Endothelial cell of umbilical vein (primary cell): ENCODE measurements at regions not wholly inside any gene's neighbourhood (a gene's known extent, or its start where the extent isn't known, plus 50 kb on each side); places are given as distances from the start of the nearest gene placed in this dataset.

Experiments
- BruUV-seq: library from RNA; stranded (reverse); fragments of 400-500 nt; replicated peaks from 2 replicates; lab custom pipeline; 2021; lab: Mats Ljungman, UMichigan
- CTCF ChIA-PET: fragments of 300-600, 350-600 bp; sonication (Branson Sonifier 250); formaldehyde crosslinking; loops from one replicate; lab custom pipeline; 2021; ENCODE audit warnings: antibody characterized with exemption, inconsistent platforms; lab: Charles Lee
- POLR2A ChIA-PET: fragments of 300-600, 350-600 bp; sonication (Branson Sonifier 250); formaldehyde crosslinking; loops from one replicate; lab custom pipeline; 2021; ENCODE audit warnings: antibody characterized with exemption, inconsistent platforms; lab: Charles Lee
- DNase-seq: peaks from one replicate; pipeline ENCODE4 v3.0.0-alpha.2; 2011; ENCODE audit warnings: low read depth, low spot score
- FAIRE-seq: peaks from 2 replicates; lab custom pipeline; 2011; peaks lifted over from hg19 to GRCh38; lab: Jason Lieb, UNC
- H2AFZ ChIP-seq: 2 replicates; pipeline ENCODE4 v1.6.0; 2012; ENCODE audit warnings: low read depth, low read length, control low read depth, inconsistent platforms
- H3K27ac ChIP-seq: 2 replicates; pipeline ENCODE4 v1.5.1; 2011; ENCODE audit warnings: low read depth, mild to moderate bottlenecking, control low read depth, low read length, moderate library complexity; ENCODE audit not compliant: insufficient read depth
- H3K27me3 ChIP-seq, 2 experiments: 2 replicates each; pipeline versions ENCODE4 v1.6.0 to v1.6.1; 2011; ENCODE audit warnings: low read length in 2 of 2, mixed read lengths in 1 of 2; ENCODE audit not compliant: control insufficient read depth in 2 of 2, insufficient read depth in 2 of 2
- H3K36me3 ChIP-seq, 2 experiments: 2 replicates in 1 of 2; 3 replicates in 1 of 2; pipeline ENCODE4 v1.5.1; 2011; ENCODE audit warnings: low read length in 2 of 2, mild to moderate bottlenecking in 1 of 2, moderate library complexity in 1 of 2; ENCODE audit not compliant: control insufficient read depth in 2 of 2, insufficient read depth in 2 of 2; ENCODE audit errors: extremely low read depth in 1 of 2
- H3K4me1 ChIP-seq: 3 replicates; pipeline ENCODE4 v1.5.1; 2011; ENCODE audit warnings: mild to moderate bottlenecking, low read length; ENCODE audit not compliant: control insufficient read depth, insufficient read depth; ENCODE audit errors: extremely low read depth
- H3K4me2 ChIP-seq: 2 replicates; pipeline ENCODE4 v1.6.1; 2011; ENCODE audit warnings: low read length, control low read depth, mixed read lengths; ENCODE audit not compliant: insufficient read depth
- H3K4me3 ChIP-seq, 3 experiments: fragments of 200-600 bp in 1 of 3; sonication (generic), shearing (Covaris generic) in 1 of 3; replicated peaks in 1 of 3; 2 replicates each; pipeline ENCODE4 v1.5.1; 2011 to 2016; ENCODE audit warnings: control low read depth in 3 of 3, low read length in 3 of 3, mild to moderate bottlenecking in 2 of 3, inconsistent platforms in 1 of 3, low read depth in 1 of 3, moderate library complexity in 1 of 3; ENCODE audit not compliant: insufficient read depth in 1 of 3
- H3K79me2 ChIP-seq: 2 replicates; pipeline ENCODE4 v1.6.0; 2012; ENCODE audit warnings: low read length, inconsistent platforms; ENCODE audit not compliant: control insufficient read depth, insufficient read depth
- H3K9ac ChIP-seq: replicated peaks from 2 replicates; pipeline ENCODE3; 2011; ENCODE audit warnings: low read length, control low read depth; ENCODE audit not compliant: insufficient read depth; ENCODE audit errors: extremely low read depth
- H3K9me1 ChIP-seq: replicated peaks from 3 replicates; pipeline ENCODE4 v1.6.0; 2011; ENCODE audit warnings: mild to moderate bottlenecking, low read length; ENCODE audit not compliant: control insufficient read depth, insufficient read depth; ENCODE audit errors: extremely low read depth
- H3K9me3 ChIP-seq: replicated peaks from 2 replicates; pipeline ENCODE4 v1.5.1; 2012; ENCODE audit warnings: low read length, inconsistent platforms; ENCODE audit not compliant: control insufficient read depth, insufficient read depth
- H4K20me1 ChIP-seq: replicated peaks from 2 replicates; pipeline ENCODE3; 2011; ENCODE audit warnings: mild to moderate bottlenecking, low read length; ENCODE audit not compliant: control insufficient read depth, insufficient read depth; ENCODE audit errors: extremely low read depth
- EZH2 ChIP-seq: IDR thresholded peaks from 2 replicates; pipeline ENCODE4 v1.6.1; 2012; ENCODE audit warnings: borderline replicate concordance, low read depth, mild to moderate bottlenecking, moderate library complexity, low read length, inconsistent platforms; ENCODE audit not compliant: severe bottlenecking
- FOS ChIP-seq: IDR thresholded peaks from 2 replicates; pipeline ENCODE4 v1.6.1; 2011; ENCODE audit warnings: mild to moderate bottlenecking, low read length, moderate library complexity, borderline replicate concordance; ENCODE audit not compliant: insufficient read depth
- GATA2 ChIP-seq: IDR thresholded peaks from 2 replicates; pipeline ENCODE4 v1.7.0; 2011; ENCODE audit warnings: low read depth, mild to moderate bottlenecking, moderate library complexity, mixed read lengths, low read length; ENCODE audit not compliant: insufficient read length, insufficient read depth
- JUN ChIP-seq: IDR thresholded peaks from 2 replicates; pipeline ENCODE4 v1.6.1; 2011; ENCODE audit warnings: borderline replicate concordance, low read depth; ENCODE audit not compliant: insufficient read length, insufficient read depth
- MYC ChIP-seq: IDR thresholded peaks from one replicate; pipeline ENCODE4 v1.6.1; 2011; ENCODE audit warnings: mild to moderate bottlenecking, low read depth, low read length
- POLR2A ChIP-seq: IDR thresholded peaks from 2 replicates; pipeline ENCODE4 v1.6.1; 2012; ENCODE audit warnings: low read depth, mild to moderate bottlenecking, control low read depth, low read length
- POLR2AphosphoS5 ChIP-seq: IDR thresholded peaks from 2 replicates; pipeline ENCODE4 v1.6.1; 2012; ENCODE audit warnings: low read depth, mild to moderate bottlenecking, control low read depth, low read length, moderate library complexity; ENCODE audit not compliant: insufficient read depth
- dilution Hi-C: fragments of 300-500 bp; cut with MboI; formaldehyde crosslinking; loops from one replicate; pipeline ENCODE4 v1.15.0; 2019; ENCODE audit warnings: low sequenced_read_pairs; ENCODE audit not compliant: extremely low pct_ligation_motif_present
- intact Hi-C: fragments of 100-400 bp; cut with micrococcal nuclease; formaldehyde crosslinking; loops from one replicate; pipeline ENCODE4 v1.10.0; 2022
- TF ChIP-seq, protein P1 (sequence below): IDR thresholded peaks from 2 replicates; pipeline ENCODE4 v1.6.1; 2011; ENCODE audit not compliant: insufficient read depth, insufficient read length
- TF ChIP-seq, protein P2 (sequence below), 2 donors: IDR thresholded peaks; 1 replicate in 1 of 2; 2 replicates in 1 of 2; pipeline ENCODE4 v1.5.1; 2011; ENCODE audit warnings: low read length in 2 of 2, mild to moderate bottlenecking in 2 of 2, moderate library complexity in 2 of 2, control low read depth in 1 of 2, inconsistent platforms in 1 of 2, low read depth in 1 of 2; ENCODE audit not compliant: insufficient read depth in 1 of 2; ENCODE audit errors: extremely low read depth in 1 of 2

DNA sequence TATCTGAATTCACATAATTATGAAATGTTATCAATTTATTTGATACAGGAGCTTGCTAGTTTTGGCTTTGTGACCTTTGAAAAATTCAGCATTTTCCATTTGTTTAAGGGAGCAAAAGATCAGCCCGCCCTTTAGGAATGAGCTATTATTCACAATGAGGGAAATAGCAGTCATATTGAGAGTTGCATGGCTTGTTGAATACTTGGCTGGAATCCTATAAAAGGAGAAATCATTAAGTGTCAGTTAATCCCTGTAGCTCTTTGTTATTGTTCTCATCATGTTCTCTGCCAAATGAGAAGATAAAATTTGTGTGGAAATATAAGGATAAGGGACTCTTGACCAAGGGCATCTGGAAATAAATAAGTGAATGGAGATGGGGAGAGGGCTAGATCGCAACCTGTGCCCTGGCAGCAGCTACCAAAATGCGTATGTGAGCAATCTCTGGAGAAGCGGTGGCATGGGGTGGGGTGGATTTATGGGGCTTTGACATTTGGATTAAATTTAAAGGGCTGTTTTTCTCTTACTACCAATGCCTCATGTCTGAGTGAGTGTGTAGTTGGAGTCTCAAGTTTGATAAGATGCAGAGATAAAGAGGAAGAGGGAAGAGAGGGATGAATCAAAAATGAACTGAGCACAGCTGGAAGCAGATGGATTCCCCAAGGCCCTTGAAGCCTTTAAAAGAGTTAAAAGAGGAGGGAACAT, 237.6 kb downstream of the NNT start:
- dilution Hi-C loops, result no loop called here
- TF ChIP-seq POLR2AphosphoS5 (no peak), MYC (no peak), EZH2 (no peak), POLR2A (no peak), JUN (no peak), GATA2 (no peak), FOS (no peak)
- TF ChIP-seq, protein P1, sequence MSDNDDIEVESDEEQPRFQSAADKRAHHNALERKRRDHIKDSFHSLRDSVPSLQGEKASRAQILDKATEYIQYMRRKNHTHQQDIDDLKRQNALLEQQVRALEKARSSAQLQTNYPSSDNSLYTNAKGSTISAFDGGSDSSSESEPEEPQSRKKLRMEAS, result no peak
- TF ChIP-seq, protein P2, sequence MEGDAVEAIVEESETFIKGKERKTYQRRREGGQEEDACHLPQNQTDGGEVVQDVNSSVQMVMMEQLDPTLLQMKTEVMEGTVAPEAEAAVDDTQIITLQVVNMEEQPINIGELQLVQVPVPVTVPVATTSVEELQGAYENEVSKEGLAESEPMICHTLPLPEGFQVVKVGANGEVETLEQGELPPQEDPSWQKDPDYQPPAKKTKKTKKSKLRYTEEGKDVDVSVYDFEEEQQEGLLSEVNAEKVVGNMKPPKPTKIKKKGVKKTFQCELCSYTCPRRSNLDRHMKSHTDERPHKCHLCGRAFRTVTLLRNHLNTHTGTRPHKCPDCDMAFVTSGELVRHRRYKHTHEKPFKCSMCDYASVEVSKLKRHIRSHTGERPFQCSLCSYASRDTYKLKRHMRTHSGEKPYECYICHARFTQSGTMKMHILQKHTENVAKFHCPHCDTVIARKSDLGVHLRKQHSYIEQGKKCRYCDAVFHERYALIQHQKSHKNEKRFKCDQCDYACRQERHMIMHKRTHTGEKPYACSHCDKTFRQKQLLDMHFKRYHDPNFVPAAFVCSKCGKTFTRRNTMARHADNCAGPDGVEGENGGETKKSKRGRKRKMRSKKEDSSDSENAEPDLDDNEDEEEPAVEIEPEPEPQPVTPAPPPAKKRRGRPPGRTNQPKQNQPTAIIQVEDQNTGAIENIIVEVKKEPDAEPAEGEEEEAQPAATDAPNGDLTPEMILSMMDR (IDR thresholded peaks at IDR 0.05; ENCODE audit: extremely low read depth in 1 of 2, insufficient read depth in 1 of 2, low read depth in 1 of 2, low read length in 2 of 2), result no peak
- no peak overlapping the region for H2AFZ ChIP-seq
- CTCF ChIA-PET, result no interaction called here
- H3K27me3 ChIP-seq, result no peaks in the 10 kb centered on the region
- no peaks in the 10 kb centered on the region for H3K9me3 ChIP-seq
- H3K9me1 ChIP-seq, result no peaks in the 10 kb centered on the region
- no peaks in the 10 kb centered on the region for H3K79me2 ChIP-seq
- H3K27ac ChIP-seq, result no peak overlapping the region
- H3K4me2 ChIP-seq, result no peak overlapping the region
- no TSS peak for BruUV-seq
- no peak overlapping the region for H3K9ac ChIP-seq
- no peaks in the 10 kb centered on the region for H3K4me1 ChIP-seq
- FAIRE-seq, result no peak
- no peaks in the 10 kb centered on the region for H4K20me1 ChIP-seq
- POLR2A ChIA-PET, result no interaction called here
- no peak overlapping the region for H3K4me3 ChIP-seq
- no peaks in the 10 kb centered on the region for H3K36me3 ChIP-seq
- intact Hi-C loops, result no loop called here
- no peak for DNase-seq
